WERI-Rb-1 (cell line): ENCODE measurements at regions not wholly inside any gene's neighbourhood (a gene's known extent, or its start where the extent isn't known, plus 50 kb on each side); places are given as distances from the start of the nearest gene placed in this dataset.
A peak's percentile ranks its signal among the peaks of the same experiment; 100 is the strongest.
"Not testable (repeated sequence)": the region's sequence is repeated elsewhere in the genome, so short reads cannot be mapped to it uniquely, and the experiment has no call there.

Experiments
- DNase-seq: peaks from one replicate; pipeline ENCODE4 v3.0.0-alpha.2; 2020
- H3K27ac ChIP-seq: fragments of 250-450 bp; sonication (Bioruptor Pico); 2 replicates; pipeline ENCODE4 v1.5.1; 2020; ENCODE audit warnings: mild to moderate bottlenecking, moderate library complexity
- H3K27me3 ChIP-seq: fragments of 250-450 bp; sonication (Bioruptor Pico); 2 replicates; pipeline ENCODE4 v1.5.1; 2021; ENCODE audit warnings: mild to moderate bottlenecking, low read depth, moderate library complexity; ENCODE audit not compliant: insufficient read depth, severe bottlenecking
- H3K36me3 ChIP-seq: fragments of 250-450 bp; sonication (Bioruptor Pico); 2 replicates; pipeline ENCODE4 v1.5.1; 2020; ENCODE audit warnings: mild to moderate bottlenecking, moderate library complexity
- H3K4me3 ChIP-seq: 2 replicates; pipeline ENCODE4 v1.5.1; 2011; ENCODE audit warnings: low read depth, mild to moderate bottlenecking, control low read depth, low read length
- H3K9me3 ChIP-seq: fragments of 250-450 bp; sonication (Bioruptor Pico); 2 replicates; pipeline ENCODE4 v1.5.1; 2021; ENCODE audit warnings: mild to moderate bottlenecking, moderate library complexity; ENCODE audit not compliant: severe bottlenecking
- CTCF ChIP-seq: IDR thresholded peaks from 2 replicates; pipeline ENCODE4 v1.5.1; 2011; ENCODE audit warnings: low read depth, mild to moderate bottlenecking, control low read depth, inconsistent platforms, low read length

GRCh38 chr17:77332981-77333685, 192.4 kb downstream of the SEC14L1 start:
- no peaks in the 10 kb centered on the region for H3K27me3 ChIP-seq
- peaks cover 2% of the 10 kb centered on the region for H3K9me3 ChIP-seq
- H3K4me3 ChIP-seq = no peak overlapping the region
- H3K36me3 ChIP-seq = peaks cover 21% of the 10 kb centered on the region
- H3K27ac ChIP-seq = no peak overlapping the region
- no peak for DNase-seq
- no peak for TF ChIP-seq CTCF

GRCh38 chr17:77337150-77337549, 196.4 kb downstream of the SEC14L1 start:
- no peak overlapping the region for H3K27ac ChIP-seq
- TF ChIP-seq CTCF = no peak
- no peak for DNase-seq
- H3K4me3 ChIP-seq = no peak overlapping the region
- no peaks in the 10 kb centered on the region for H3K27me3 ChIP-seq
- peaks cover 2% of the 10 kb centered on the region for H3K9me3 ChIP-seq
- H3K36me3 ChIP-seq = peaks cover 47% of the 10 kb centered on the region

DNA sequence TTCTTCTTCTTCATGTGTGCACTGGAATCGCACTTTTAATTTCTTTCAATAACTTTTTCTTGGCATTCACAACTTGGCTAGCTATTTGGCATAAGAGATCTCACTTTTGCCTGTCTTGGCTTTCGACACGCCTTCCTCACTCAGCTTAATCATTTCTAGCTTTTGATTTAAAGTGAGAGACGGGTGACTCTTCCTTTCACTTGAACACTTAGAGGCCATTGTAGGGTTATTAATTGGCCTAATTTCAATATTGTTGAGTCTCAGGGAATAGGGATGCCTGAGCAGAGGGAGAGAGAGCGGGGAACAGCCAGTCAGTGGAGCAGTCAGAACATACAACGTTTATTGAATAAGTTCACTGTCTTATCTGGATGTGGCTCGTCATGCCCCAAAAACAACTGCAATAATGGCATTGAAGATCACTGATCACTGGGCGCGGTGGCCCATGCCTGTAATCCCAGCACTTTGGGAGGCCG, 200.3 kb downstream of the SEC14L1 start:
- DNase-seq = no peak
- Histone ChIP-seq H3K9me3 (peaks cover 2% of the 10 kb centered on the region), H3K36me3 (peaks cover 75% of the 10 kb centered on the region), H3K27ac (no peak overlapping the region), H3K27me3 (no peaks in the 10 kb centered on the region), H3K4me3 (no peak overlapping the region)
- TF ChIP-seq CTCF = no peak

GRCh38 chr17:77342656-77342990, 201.9 kb downstream of the SEC14L1 start:
- not testable (repeated sequence) for H3K27ac ChIP-seq
- H3K36me3 ChIP-seq = peaks cover 65% of the 10 kb centered on the region

GRCh38 chr17:77343031-77343800, 202.4 kb downstream of the SEC14L1 start:
- DNase-seq = peak; percentile 1
- TF ChIP-seq CTCF = no peak
- no peaks in the 10 kb centered on the region for H3K9me3 ChIP-seq
- H3K27me3 ChIP-seq = no peaks in the 10 kb centered on the region
- peaks cover 60% of the 10 kb centered on the region for H3K36me3 ChIP-seq
- no peak overlapping the region for H3K4me3 ChIP-seq
- H3K27ac ChIP-seq = no peak overlapping the region

More at GRCh38 chr17:77342656-77342990, 201.9 kb downstream of the SEC14L1 start:
- H3K9me3 ChIP-seq, H3K4me3 ChIP-seq, H3K27me3 ChIP-seq: not testable (repeated sequence)
- peak; percentile 2 for DNase-seq

DNA sequence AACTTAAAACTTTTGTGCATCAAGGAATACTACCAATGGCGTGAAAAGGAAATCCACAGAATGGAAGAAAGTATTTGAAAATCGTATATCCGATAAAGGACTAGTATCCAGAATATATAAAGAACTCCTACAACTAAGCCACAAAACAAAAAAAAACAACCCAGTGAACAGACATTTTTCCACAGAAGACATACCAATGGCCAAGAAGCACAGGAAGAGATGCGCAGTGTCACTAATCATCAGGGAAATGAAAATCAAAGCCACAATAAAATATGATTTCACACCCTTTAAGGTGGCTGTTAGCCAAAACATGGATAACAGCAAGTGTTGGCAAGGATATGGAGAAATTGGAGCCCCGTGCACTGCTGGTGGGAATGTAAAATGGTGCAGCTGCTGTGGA, 203.3 kb downstream of the SEC14L1 start:
- H3K36me3 ChIP-seq = peaks cover 53% of the 10 kb centered on the region
- no peak for TF ChIP-seq CTCF

More for the DNA sequence above, 203.3 kb downstream of the SEC14L1 start:
- Histone ChIP-seq H3K27me3 (no peaks in the 10 kb centered on the region), H3K9me3 (no peaks in the 10 kb centered on the region), H3K27ac (no peak overlapping the region), H3K4me3 (no peak overlapping the region)
- no peak for DNase-seq
